CD4-positive, CD25-positive, alpha-beta regulatory T cell (primary cell): ENCODE measurements at regions not wholly inside any gene's neighbourhood (a gene's known extent, or its start where the extent isn't known, plus 50 kb on each side); places are given as distances from the start of the nearest gene placed in this dataset.
A peak's percentile ranks its signal among the peaks of the same experiment; 100 is the strongest.
"Not testable (repeated sequence)": the region's sequence is repeated elsewhere in the genome, so short reads cannot be mapped to it uniquely, and the experiment has no call there.

Experiments used
- ATAC-seq, 2 donors: fragments of 150-1000 bp; cut with Tn5 transposase; one replicate each; pipeline ENCODE4 v1.10.0; 2021; ENCODE audit warnings: low read depth in 2 of 2, moderate number of reproducible peaks in 2 of 2, moderate library complexity in 1 of 2
- DNase-seq, 3 donors: peaks; one replicate each; pipeline versions ENCODE4 v3.0.0 to v3.0.0-alpha.2; 2012 to 2022; ENCODE audit warnings: mixed read lengths in 1 of 3
- H3K27ac ChIP-seq: one replicate; pipeline ENCODE4 v1.7.0; 2013; ENCODE audit warnings: mild to moderate bottlenecking, low read length; ENCODE audit not compliant: insufficient read depth, poor library complexity, severe bottlenecking
- H3K27me3 ChIP-seq: one replicate; pipeline ENCODE4 v1.7.0; 2013; ENCODE audit warnings: low read length; ENCODE audit not compliant: control insufficient read depth, insufficient read depth
- H3K36me3 ChIP-seq: one replicate; pipeline ENCODE4 v1.7.0; 2013; ENCODE audit warnings: mild to moderate bottlenecking, low read length, moderate library complexity; ENCODE audit not compliant: control insufficient read depth, insufficient read depth
- H3K4me1 ChIP-seq: 2 replicates; pipeline ENCODE4 v1.7.0; 2013; ENCODE audit warnings: mild to moderate bottlenecking, low read length; ENCODE audit not compliant: insufficient read depth, control insufficient read depth, poor library complexity, severe bottlenecking
- H3K4me3 ChIP-seq: one replicate; pipeline ENCODE4 v1.7.0; 2013; ENCODE audit warnings: low read depth, mild to moderate bottlenecking, low read length, moderate library complexity
- H3K9me3 ChIP-seq, 2 experiments: 1 replicate in 1 of 2; 2 replicates in 1 of 2; pipeline ENCODE4 v1.7.0; 2013; ENCODE audit warnings: low read length in 2 of 2, mild to moderate bottlenecking in 1 of 2, moderate library complexity in 1 of 2; ENCODE audit not compliant: control insufficient read depth in 2 of 2
- H3K27ac Mint-ChIP-seq, 3 donors: one replicate each; pipeline ENCODE4 v1.8.0; 2020 to 2022; ENCODE audit warnings: mild to moderate bottlenecking in 3 of 3, mixed read lengths in 3 of 3, moderate library complexity in 2 of 3
- H3K27me3 Mint-ChIP-seq: one replicate; pipeline ENCODE4 v1.8.0; 2022; ENCODE audit warnings: mild to moderate bottlenecking, mixed read lengths
- H3K36me3 Mint-ChIP-seq: one replicate; pipeline ENCODE4 v1.8.0; 2020; ENCODE audit warnings: mixed read lengths
- H3K4me1 Mint-ChIP-seq, 4 donors: one replicate each; pipeline ENCODE4 v1.8.0; 2020 to 2022; ENCODE audit warnings: mixed read lengths in 4 of 4, mild to moderate bottlenecking in 1 of 4
- H3K4me3 Mint-ChIP-seq, 4 donors: one replicate each; pipeline ENCODE4 v1.8.0; 2020 to 2022; ENCODE audit warnings: mild to moderate bottlenecking in 4 of 4, mixed read lengths in 4 of 4, moderate library complexity in 3 of 4
- H3K9me3 Mint-ChIP-seq, 7 donors: one replicate each; pipeline ENCODE4 v1.8.0; 2020 to 2022; ENCODE audit warnings: mixed read lengths in 7 of 7, mild to moderate bottlenecking in 3 of 7, moderate library complexity in 2 of 7

- not testable (repeated sequence) for H3K4me3 ChIP-seq, DNase-seq, H3K27me3 Mint-ChIP-seq, H3K4me1 ChIP-seq, H3K27me3 ChIP-seq, H3K27ac ChIP-seq, H3K4me3 Mint-ChIP-seq, H3K4me1 Mint-ChIP-seq, H3K36me3 Mint-ChIP-seq, H3K9me3 Mint-ChIP-seq, ATAC-seq, H3K36me3 ChIP-seq, H3K9me3 ChIP-seq
- peak overlapping the region in 1 of 3 donors; percentile 40 for H3K27ac Mint-ChIP-seq
These were observed 311.2 kb upstream of the SOX4 start for GRCh38 chr6:21282360-21282759.

GRCh38 chr6:21284166-21284565 lies 309.4 kb upstream of the SOX4 start:
- H3K27me3 ChIP-seq: peaks cover 5% of the 10 kb centered on the region
- H3K4me3 Mint-ChIP-seq: no peak overlapping the region
- H3K27ac ChIP-seq: no peak overlapping the region
- no peak for DNase-seq
- no peak overlapping the region for H3K4me3 ChIP-seq
- H3K27ac Mint-ChIP-seq: no peak overlapping the region
- H3K9me3 Mint-ChIP-seq: peaks cover 0 to 5% (median 0%) of the 10 kb centered on the region in 7 donors
- peaks cover 5% of the 10 kb centered on the region for H3K27me3 Mint-ChIP-seq
- no peaks in the 10 kb centered on the region for H3K4me1 Mint-ChIP-seq
- no peaks in the 10 kb centered on the region for H3K36me3 Mint-ChIP-seq
- no peaks in the 10 kb centered on the region for H3K4me1 ChIP-seq
- H3K36me3 ChIP-seq: no peaks in the 10 kb centered on the region
- H3K9me3 ChIP-seq: no peaks in the 10 kb centered on the region
- no peak for ATAC-seq

- no peaks in the 10 kb centered on the region for H3K4me1 Mint-ChIP-seq
- peaks cover 0 to 5% (median 0%) of the 10 kb centered on the region in 7 donors for H3K9me3 Mint-ChIP-seq
- H3K36me3 Mint-ChIP-seq: no peaks in the 10 kb centered on the region
- no peak for ATAC-seq
- no peaks in the 10 kb centered on the region for H3K4me1 ChIP-seq
- H3K9me3 ChIP-seq: no peaks in the 10 kb centered on the region
- peaks cover 5% of the 10 kb centered on the region for H3K27me3 ChIP-seq
- no peak overlapping the region for H3K27ac Mint-ChIP-seq
- DNase-seq: no peak
- no peaks in the 10 kb centered on the region for H3K36me3 ChIP-seq
- H3K27ac ChIP-seq: no peak overlapping the region
- no peak overlapping the region for H3K4me3 ChIP-seq
- H3K27me3 Mint-ChIP-seq: peaks cover 5% of the 10 kb centered on the region
- H3K4me3 Mint-ChIP-seq: no peak overlapping the region
These were observed 308.8 kb upstream of the SOX4 start for GRCh38 chr6:21284706-21285105.

GRCh38 chr6:21294144-21294543 lies 299.4 kb upstream of the SOX4 start:
- Mint-ChIP-seq H3K36me3 (no peaks in the 10 kb centered on the region), H3K27me3 (peaks cover 20% of the 10 kb centered on the region), H3K4me3 (no peak overlapping the region), H3K4me1 (no peaks in the 10 kb centered on the region), H3K9me3 (peaks cover 0 to 4% (median 0%) of the 10 kb centered on the region in 7 donors), H3K27ac (no peak overlapping the region)
- no peaks in the 10 kb centered on the region for H3K27me3 ChIP-seq
- H3K9me3 ChIP-seq: no peaks in the 10 kb centered on the region
- H3K27ac ChIP-seq: no peak overlapping the region
- H3K36me3 ChIP-seq: no peaks in the 10 kb centered on the region
- H3K4me3 ChIP-seq: no peak overlapping the region
- DNase-seq (no peak), ATAC-seq (no peak)
- H3K4me1 ChIP-seq: no peaks in the 10 kb centered on the region

GRCh38 chr6:21295506-21296240 lies 297.9 kb upstream of the SOX4 start:
- peaks cover 0 to 6% (median 0%) of the 10 kb centered on the region in 7 donors for H3K9me3 Mint-ChIP-seq
- no peaks in the 10 kb centered on the region for H3K4me1 Mint-ChIP-seq
- Histone ChIP-seq H3K4me3 (no peak overlapping the region), H3K36me3 (no peaks in the 10 kb centered on the region), H3K27me3 (no peaks in the 10 kb centered on the region), H3K9me3 (no peaks in the 10 kb centered on the region), H3K4me1 (no peaks in the 10 kb centered on the region), H3K27ac (no peak overlapping the region)
- ATAC-seq: no peak
- H3K36me3 Mint-ChIP-seq: no peaks in the 10 kb centered on the region
- H3K27ac Mint-ChIP-seq: no peak overlapping the region
- no peak for DNase-seq
- H3K27me3 Mint-ChIP-seq: peaks cover 25% of the 10 kb centered on the region
- no peak overlapping the region for H3K4me3 Mint-ChIP-seq

- no peak overlapping the region for H3K27ac Mint-ChIP-seq
These were observed 295.9 kb upstream of the SOX4 start for GRCh38 chr6:21297665-21298064.

GRCh38 chr6:21299216-21299615 lies 294.3 kb upstream of the SOX4 start:
- DNase-seq: no peak
- Mint-ChIP-seq H3K9me3 (peaks cover 0 to 11% (median 4%) of the 10 kb centered on the region in 7 donors), H3K27me3 (peaks cover 30% of the 10 kb centered on the region), H3K27ac (peak overlapping the region in 1 of 3 donors; percentile 65), H3K4me1 (no peaks in the 10 kb centered on the region), H3K36me3 (no peaks in the 10 kb centered on the region), H3K4me3 (no peak overlapping the region)
- Histone ChIP-seq H3K27me3 (no peaks in the 10 kb centered on the region), H3K4me3 (no peak overlapping the region), H3K4me1 (no peaks in the 10 kb centered on the region), H3K9me3 (peaks cover 0 to 2% of the 10 kb centered on the region in 2 experiments), H3K36me3 (no peaks in the 10 kb centered on the region), H3K27ac (no peak overlapping the region)
- no peak for ATAC-seq

More at GRCh38 chr6:21297665-21298064, 295.9 kb upstream of the SOX4 start:
- H3K27ac ChIP-seq: no peak overlapping the region
- no peak overlapping the region for H3K4me3 Mint-ChIP-seq
- H3K27me3 ChIP-seq: no peaks in the 10 kb centered on the region
- ATAC-seq (no peak), DNase-seq (no peak)
- H3K4me3 ChIP-seq: no peak overlapping the region
- H3K36me3 Mint-ChIP-seq: no peaks in the 10 kb centered on the region
- no peaks in the 10 kb centered on the region for H3K4me1 Mint-ChIP-seq
- peaks cover 0 to 11% (median 4%) of the 10 kb centered on the region in 7 donors for H3K9me3 Mint-ChIP-seq
- H3K36me3 ChIP-seq: no peaks in the 10 kb centered on the region
- peaks cover 0 to 2% of the 10 kb centered on the region in 2 experiments for H3K9me3 ChIP-seq
- H3K27me3 Mint-ChIP-seq: peaks cover 30% of the 10 kb centered on the region
- no peaks in the 10 kb centered on the region for H3K4me1 ChIP-seq

- H3K4me1 ChIP-seq: no peaks in the 10 kb centered on the region
- H3K27me3 Mint-ChIP-seq: peaks cover 27% of the 10 kb centered on the region
- H3K4me1 Mint-ChIP-seq: no peaks in the 10 kb centered on the region
- no peak for DNase-seq
- H3K4me3 Mint-ChIP-seq: no peak overlapping the region
- no peaks in the 10 kb centered on the region for H3K36me3 Mint-ChIP-seq
- H3K27me3 ChIP-seq: no peaks in the 10 kb centered on the region
- ATAC-seq: no peak
- H3K36me3 ChIP-seq: no peaks in the 10 kb centered on the region
- peaks cover 0 to 11% (median 2%) of the 10 kb centered on the region in 7 donors for H3K9me3 Mint-ChIP-seq
- no peak overlapping the region for H3K27ac ChIP-seq
- peaks cover 0 to 2% of the 10 kb centered on the region in 2 experiments for H3K9me3 ChIP-seq
- no peak overlapping the region for H3K4me3 ChIP-seq
- H3K27ac Mint-ChIP-seq: no peak overlapping the region
These were observed 293.1 kb upstream of the SOX4 start for GRCh38 chr6:21300439-21300838.
